MCF 10A (cell line): ENCODE measurements at regions not wholly inside any gene's neighbourhood (a gene's known extent, or its start where the extent isn't known, plus 50 kb on each side); places are given as distances from the start of the nearest gene placed in this dataset.

Source experiments
- BruUV-seq: library from RNA; stranded (reverse); fragments of 400-500 nt; replicated peaks from 2 replicates; lab custom pipeline; 2021; lab: Mats Ljungman, UMichigan
- CTCF ChIA-PET: fragments of 300-600 bp; sonication (Branson Sonifier 250); formaldehyde crosslinking; extraction: SDS; loops from one replicate; lab custom pipeline; 2021; ENCODE audit warnings: antibody characterized with exemption, inconsistent platforms; lab: Yijun Ruan, JAX
- POLR2A ChIA-PET: fragments of 300-600, 350-650 bp; sonication (Branson Sonifier 250); formaldehyde crosslinking; extraction: SDS; loops from one replicate; lab custom pipeline; 2020; ENCODE audit warnings: antibody characterized with exemption, inconsistent platforms; lab: Yijun Ruan, JAX
- DNase-seq: peaks from one replicate; pipeline ENCODE4 v3.0.0-alpha.2; 2018; ENCODE audit not compliant: unreplicated experiment
- H3K27ac Mint-ChIP-seq: one replicate; pipeline ENCODE4 v1.8.0; 2022; ENCODE audit warnings: mild to moderate bottlenecking, low read depth, mixed read lengths; ENCODE audit not compliant: unreplicated experiment
- H3K27me3 Mint-ChIP-seq: one replicate; pipeline ENCODE4 v1.8.0; 2022; ENCODE audit warnings: mixed read lengths; ENCODE audit not compliant: insufficient read depth, unreplicated experiment
- H3K36me3 Mint-ChIP-seq: one replicate; pipeline ENCODE4 v1.8.0; 2022; ENCODE audit warnings: mild to moderate bottlenecking, moderate library complexity, mixed read lengths; ENCODE audit not compliant: insufficient read depth, unreplicated experiment
- H3K4me1 Mint-ChIP-seq: one replicate; pipeline ENCODE4 v1.8.0; 2022; ENCODE audit warnings: mixed read lengths; ENCODE audit not compliant: insufficient read depth, unreplicated experiment
- H3K4me3 Mint-ChIP-seq: one replicate; pipeline ENCODE4 v1.8.0; 2022; ENCODE audit warnings: mild to moderate bottlenecking, moderate library complexity, mixed read lengths; ENCODE audit not compliant: unreplicated experiment
- H3K9me3 Mint-ChIP-seq: one replicate; pipeline ENCODE4 v1.8.0; 2022; ENCODE audit warnings: mixed read lengths; ENCODE audit not compliant: unreplicated experiment
- intact Hi-C: fragments of 100-400 bp; cut with micrococcal nuclease; formaldehyde crosslinking; loops from 2 replicates; pipeline ENCODE4 v1.14.1; 2022
- TF ChIP-seq, protein P1 (sequence below): fragments of 200-600 bp; IDR thresholded peaks from one replicate; pipeline ENCODE4 v1.8.0; 2022; ENCODE audit warnings: antibody characterized with exemption, mild to moderate bottlenecking; ENCODE audit not compliant: unreplicated experiment

- TF ChIP-seq, protein P1, sequence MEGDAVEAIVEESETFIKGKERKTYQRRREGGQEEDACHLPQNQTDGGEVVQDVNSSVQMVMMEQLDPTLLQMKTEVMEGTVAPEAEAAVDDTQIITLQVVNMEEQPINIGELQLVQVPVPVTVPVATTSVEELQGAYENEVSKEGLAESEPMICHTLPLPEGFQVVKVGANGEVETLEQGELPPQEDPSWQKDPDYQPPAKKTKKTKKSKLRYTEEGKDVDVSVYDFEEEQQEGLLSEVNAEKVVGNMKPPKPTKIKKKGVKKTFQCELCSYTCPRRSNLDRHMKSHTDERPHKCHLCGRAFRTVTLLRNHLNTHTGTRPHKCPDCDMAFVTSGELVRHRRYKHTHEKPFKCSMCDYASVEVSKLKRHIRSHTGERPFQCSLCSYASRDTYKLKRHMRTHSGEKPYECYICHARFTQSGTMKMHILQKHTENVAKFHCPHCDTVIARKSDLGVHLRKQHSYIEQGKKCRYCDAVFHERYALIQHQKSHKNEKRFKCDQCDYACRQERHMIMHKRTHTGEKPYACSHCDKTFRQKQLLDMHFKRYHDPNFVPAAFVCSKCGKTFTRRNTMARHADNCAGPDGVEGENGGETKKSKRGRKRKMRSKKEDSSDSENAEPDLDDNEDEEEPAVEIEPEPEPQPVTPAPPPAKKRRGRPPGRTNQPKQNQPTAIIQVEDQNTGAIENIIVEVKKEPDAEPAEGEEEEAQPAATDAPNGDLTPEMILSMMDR: no peak
Observed at GRCh38 chr9:30522486-30522885, 1862.0 kb upstream of the ACO1 start.

DNA sequence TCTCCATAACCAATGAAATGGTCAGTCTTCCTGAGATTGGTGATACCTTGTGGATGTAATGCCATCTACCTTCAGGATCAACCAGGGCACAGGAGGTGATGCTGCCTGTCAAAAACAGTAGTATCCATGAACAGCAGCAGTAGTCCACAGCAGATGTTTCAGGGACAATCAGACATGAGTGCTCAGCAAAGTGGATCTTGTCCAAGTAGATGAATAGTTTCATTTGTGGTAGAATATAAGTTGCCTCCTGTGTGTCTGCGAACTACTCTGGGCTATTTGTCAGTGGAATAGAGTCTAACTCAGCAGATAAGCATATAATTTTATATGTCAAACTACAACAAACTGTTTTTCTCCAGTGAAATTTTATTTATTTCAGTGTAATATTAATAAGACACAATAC, 1860.1 kb upstream of the ACO1 start:
- intact Hi-C loops: no loop called here
- CTCF ChIA-PET: interaction anchor here (0.7 kb wide), 1 partner anchor 247 kb away, joined by 3 read pairs; no protein-coding TSS in a partner anchor
- no peaks in the 10 kb centered on the region for H3K9me3 Mint-ChIP-seq
- no peak for DNase-seq
- no peaks in the 10 kb centered on the region for H3K4me1 Mint-ChIP-seq
- no peak overlapping the region for H3K27ac Mint-ChIP-seq
- H3K4me3 Mint-ChIP-seq: no peak overlapping the region
- BruUV-seq: no TSS peak
- H3K36me3 Mint-ChIP-seq: no peaks in the 10 kb centered on the region
- TF ChIP-seq, protein P1: no peak
- H3K27me3 Mint-ChIP-seq: peaks cover 27% of the 10 kb centered on the region
- POLR2A ChIA-PET: no interaction called here

More at GRCh38 chr9:30522486-30522885, 1862.0 kb upstream of the ACO1 start:
- H3K27me3 Mint-ChIP-seq: peaks cover 13% of the 10 kb centered on the region
- POLR2A ChIA-PET: no interaction called here
- H3K4me3 Mint-ChIP-seq: no peak overlapping the region
- no TSS peak for BruUV-seq
- no peaks in the 10 kb centered on the region for H3K9me3 Mint-ChIP-seq
- no peak overlapping the region for H3K27ac Mint-ChIP-seq
- DNase-seq: no peak
- H3K36me3 Mint-ChIP-seq: no peaks in the 10 kb centered on the region
- intact Hi-C loops: no loop called here
- CTCF ChIA-PET: no interaction called here
- H3K4me1 Mint-ChIP-seq: peaks cover 7% of the 10 kb centered on the region

- POLR2A ChIA-PET: interaction anchor here (1.5 kb wide), 1 partner anchor 20 kb away, joined by 3 read pairs; no protein-coding TSS in a partner anchor
- no peaks in the 10 kb centered on the region for H3K4me1 Mint-ChIP-seq
- TF ChIP-seq, protein P1: no peak
- H3K36me3 Mint-ChIP-seq: peaks cover 6% of the 10 kb centered on the region
- DNase-seq: no peak
- H3K27me3 Mint-ChIP-seq: no peaks in the 10 kb centered on the region
- H3K9me3 Mint-ChIP-seq: no peaks in the 10 kb centered on the region
- no peak overlapping the region for H3K27ac Mint-ChIP-seq
- no peak overlapping the region for H3K4me3 Mint-ChIP-seq
- no TSS peak for BruUV-seq
- CTCF ChIA-PET: interaction anchor here (0.5 kb wide), 2 partner anchors 7 to 100 kb away, joined by 3 read pairs; no protein-coding TSS in a partner anchor
- intact Hi-C loops: no loop called here
Observed at GRCh38 chr9:30534455-30534854, 1850.0 kb upstream of the ACO1 start.

- BruUV-seq: no TSS peak
- CTCF ChIA-PET: interaction anchor here (0.5 kb wide), 2 partner anchors 8 to 100 kb away, joined by 3 read pairs; no protein-coding TSS in a partner anchor
Observed at GRCh38 chr9:30534896-30535295, 1849.5 kb upstream of the ACO1 start.

More at GRCh38 chr9:30534896-30535295, 1849.5 kb upstream of the ACO1 start:
- no peak for DNase-seq
- intact Hi-C loops: no loop called here
- Mint-ChIP-seq H3K27me3 (no peaks in the 10 kb centered on the region), H3K27ac (no peak overlapping the region), H3K4me1 (no peaks in the 10 kb centered on the region), H3K4me3 (no peak overlapping the region), H3K9me3 (no peaks in the 10 kb centered on the region), H3K36me3 (peaks cover 6% of the 10 kb centered on the region)
- TF ChIP-seq, protein P1: no peak
- POLR2A ChIA-PET: interaction anchor here (0.6 to 1.5 kb wide), 3 partner anchors 17 to 576 kb away, joined by 3 read pairs; no protein-coding TSS in a partner anchor
